ENCODE measurements at regions not wholly inside any gene's neighbourhood (a gene's known extent, or its start where the extent isn't known, plus 50 kb on each side); places are given as distances from the start of the nearest gene placed in this dataset.

DNA sequence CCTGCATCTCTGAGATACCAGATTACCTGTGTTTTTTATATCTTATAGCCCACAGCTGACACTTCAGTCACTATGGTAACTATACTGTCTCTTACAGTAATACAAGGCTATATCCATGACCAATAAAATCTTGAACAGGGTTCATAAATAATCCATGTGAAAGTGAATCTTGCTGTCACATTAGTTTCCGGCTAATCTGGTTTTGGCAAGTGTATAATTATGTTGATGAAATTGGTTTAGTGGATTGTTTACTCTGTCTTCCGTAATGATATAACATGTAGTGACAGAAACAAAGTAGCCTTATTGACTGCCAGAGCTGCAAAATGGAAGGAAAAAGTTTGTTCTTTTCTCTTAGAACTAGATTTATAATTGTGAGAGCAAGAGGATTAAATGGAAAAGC is 686.6 kb upstream of the PABPC4L start:
- no peak for DNase-seq (ENCODE audit: low read depth)
- no peak overlapping the region for H3K4me3 ChIP-seq (ENCODE audit: low read depth, low read length)
- no peak for TF ChIP-seq CTCF (conservative IDR thresholded peaks at IDR 0.05; ENCODE audit: low read depth, low read length)

DNA sequence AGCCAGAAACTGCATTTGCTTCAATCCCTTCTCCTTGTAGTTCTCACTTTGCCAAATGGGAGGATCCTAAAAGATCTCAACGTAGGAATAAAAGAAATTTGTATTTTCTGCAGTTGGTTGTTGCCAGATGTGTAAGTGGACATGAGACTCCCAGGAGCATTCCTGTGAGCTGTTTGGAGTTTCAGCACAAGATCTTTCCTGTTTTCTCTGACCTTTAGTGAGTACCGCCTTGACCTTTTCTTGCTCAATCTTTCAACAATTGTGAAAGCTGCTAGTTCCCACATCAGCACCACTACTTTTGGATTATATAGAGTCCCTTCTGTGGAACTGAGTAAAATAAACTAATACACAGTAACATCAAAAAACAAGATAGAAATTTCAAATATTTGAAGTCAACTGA is 683.8 kb upstream of the PABPC4L start:
- peak; percentile 34 for DNase-seq (ENCODE audit: low read depth)
- no peak overlapping the region for H3K4me3 ChIP-seq (ENCODE audit: low read depth, low read length)
- TF ChIP-seq CTCF (conservative IDR thresholded peaks at IDR 0.05; ENCODE audit: low read depth, low read length) = no peak

DNA sequence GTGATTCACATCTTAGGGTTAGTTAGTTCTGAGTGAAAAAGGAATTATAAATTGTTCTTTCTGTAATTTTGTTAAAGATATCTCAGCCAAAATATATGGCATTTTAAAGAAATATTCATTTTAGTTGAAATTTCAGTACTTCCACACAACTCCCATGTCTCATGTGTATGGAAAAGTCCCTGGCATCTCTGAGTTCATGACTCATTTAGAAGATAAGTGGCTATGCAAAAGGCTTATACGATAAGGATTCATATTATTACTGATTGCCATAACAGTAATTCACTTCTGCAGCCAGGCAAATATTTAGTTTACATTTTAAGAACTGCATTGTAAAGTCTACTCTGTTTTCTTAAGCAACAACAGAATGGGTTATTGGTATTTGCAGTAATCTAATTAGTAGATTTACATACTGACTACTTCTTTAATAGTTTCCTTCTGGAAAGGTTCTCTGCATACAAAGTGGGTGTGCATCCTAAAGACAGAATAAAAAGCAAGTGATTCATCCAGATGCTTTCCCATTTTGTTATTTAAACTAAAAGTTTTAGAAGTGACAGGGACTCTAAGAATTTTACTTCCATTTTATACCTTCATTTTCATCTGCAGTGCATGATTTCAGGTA is 682.4 kb upstream of the PABPC4L start:
- DNase-seq (ENCODE audit: low read depth) = no peak
- no peak overlapping the region for H3K4me3 ChIP-seq (ENCODE audit: low read depth, low read length)
- no peak for TF ChIP-seq CTCF (conservative IDR thresholded peaks at IDR 0.05; ENCODE audit: low read depth, low read length)

DNA sequence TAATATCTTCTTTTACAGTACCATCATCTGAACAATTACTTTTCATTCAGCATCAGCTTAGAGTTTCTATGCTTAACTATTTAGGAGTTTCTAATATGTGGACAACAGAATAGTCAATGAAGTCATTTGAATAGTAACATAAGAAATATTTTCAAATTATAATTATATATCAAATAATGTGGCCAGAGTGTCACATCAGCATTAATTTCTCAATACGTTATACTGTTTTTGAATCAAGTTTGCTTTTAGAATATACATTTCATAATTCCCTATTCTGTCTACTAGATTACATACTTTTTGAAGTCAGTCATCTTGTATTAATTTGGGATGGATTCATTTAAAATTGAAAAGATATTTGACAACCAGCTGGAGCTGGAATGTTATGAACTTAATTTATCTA is 677.4 kb upstream of the PABPC4L start:
- no peak for TF ChIP-seq CTCF (conservative IDR thresholded peaks at IDR 0.05; ENCODE audit: low read depth, low read length)
- DNase-seq (ENCODE audit: low read depth) = no peak
- H3K4me3 ChIP-seq (ENCODE audit: low read depth, low read length) = no peak overlapping the region

DNA sequence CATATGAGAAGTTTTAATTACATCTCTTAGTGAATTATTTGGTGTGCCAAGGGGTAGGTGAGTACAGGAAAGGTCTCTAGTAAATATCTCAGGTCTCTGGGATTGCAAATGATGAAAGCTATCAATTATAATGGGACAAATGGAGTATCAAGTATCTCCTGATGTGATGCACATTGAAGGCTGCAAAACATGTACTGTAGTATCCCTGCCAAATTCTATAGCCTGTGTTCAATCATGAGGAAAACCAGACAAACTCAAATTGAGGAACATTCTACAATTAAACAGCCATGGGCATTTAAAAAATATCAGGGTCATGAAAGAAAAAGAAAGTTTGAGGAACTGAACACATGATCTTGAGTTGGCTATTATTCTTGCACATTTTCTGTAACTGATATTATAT is 665.4 kb upstream of the PABPC4L start:
- no peak for DNase-seq (ENCODE audit: low read depth)
- no peak for TF ChIP-seq CTCF (conservative IDR thresholded peaks at IDR 0.05; ENCODE audit: low read depth, low read length)
- no peak overlapping the region for H3K4me3 ChIP-seq (ENCODE audit: low read depth, low read length)

GRCh38 chr4:134865675-134866074 is 664.1 kb upstream of the PABPC4L start:
- no peak for DNase-seq (ENCODE audit: low read depth)
- no peak for TF ChIP-seq CTCF (conservative IDR thresholded peaks at IDR 0.05; ENCODE audit: low read depth, low read length)
- no peak overlapping the region for H3K4me3 ChIP-seq (ENCODE audit: low read depth, low read length)

- peak; percentile 13 for DNase-seq (ENCODE audit: low read depth)
- TF ChIP-seq CTCF (conservative IDR thresholded peaks at IDR 0.05; ENCODE audit: low read depth, low read length) = no peak
- no peak overlapping the region for H3K4me3 ChIP-seq (ENCODE audit: low read depth, low read length)
Observed at GRCh38 chr4:134862116-134862515, 660.5 kb upstream of the PABPC4L start.

All from choroid plexus epithelial cell (primary cell).